Cardiac muscle cell (in vitro differentiated cells and primary cell): ENCODE measurements at regions not wholly inside any gene's neighbourhood (a gene's known extent, or its start where the extent isn't known, plus 50 kb on each side); places are given as distances from the start of the nearest gene placed in this dataset.

Experiments used
- DNase-seq, 2 donors: peaks; one replicate each; pipeline versions ENCODE4 v3.0.0 to v3.0.0-alpha.2; 2010 to 2017; ENCODE audit warnings: low read depth in 1 of 2, low spot score in 1 of 2
- H3K27ac ChIP-seq: fragments of 200-600 bp; sonication (generic); 2 replicates; pipeline ENCODE4 v1.5.1; 2016
- H3K27me3 ChIP-seq: fragments of 200-600 bp; sonication (generic); 2 replicates; pipeline ENCODE4 v1.6.0; 2016; ENCODE audit warnings: control low read depth
- H3K36me3 ChIP-seq: fragments of 200-600 bp; sonication (generic); 2 replicates; pipeline ENCODE4 v1.5.1; 2016; ENCODE audit warnings: control low read depth
- H3K4me1 ChIP-seq: fragments of 200-600 bp; sonication (generic); 2 replicates; pipeline ENCODE4 v1.8.1; 2017; ENCODE audit warnings: low read depth, mild to moderate bottlenecking, mixed run types
- H3K4me3 ChIP-seq: fragments of 200-600 bp; sonication (generic); 2 replicates; pipeline ENCODE4 v1.5.1; 2016; ENCODE audit warnings: mild to moderate bottlenecking
- H3K9me3 ChIP-seq: fragments of 200-600 bp; sonication (generic); 2 replicates; pipeline ENCODE4 v1.5.1; 2017; ENCODE audit warnings: low read depth, mild to moderate bottlenecking, control low read depth
- TF ChIP-seq, protein P1 (sequence below): IDR thresholded peaks from 2 replicates; pipeline ENCODE4 v1.5.1; 2012; ENCODE audit warnings: low read depth, mild to moderate bottlenecking, low read length

- Histone ChIP-seq H3K27ac (no peak overlapping the region), H3K4me1 (no peaks in the 10 kb centered on the region), H3K36me3 (no peaks in the 10 kb centered on the region), H3K27me3 (no peaks in the 10 kb centered on the region), H3K4me3 (no peak overlapping the region), H3K9me3 (no peaks in the 10 kb centered on the region)
- TF ChIP-seq, protein P1, sequence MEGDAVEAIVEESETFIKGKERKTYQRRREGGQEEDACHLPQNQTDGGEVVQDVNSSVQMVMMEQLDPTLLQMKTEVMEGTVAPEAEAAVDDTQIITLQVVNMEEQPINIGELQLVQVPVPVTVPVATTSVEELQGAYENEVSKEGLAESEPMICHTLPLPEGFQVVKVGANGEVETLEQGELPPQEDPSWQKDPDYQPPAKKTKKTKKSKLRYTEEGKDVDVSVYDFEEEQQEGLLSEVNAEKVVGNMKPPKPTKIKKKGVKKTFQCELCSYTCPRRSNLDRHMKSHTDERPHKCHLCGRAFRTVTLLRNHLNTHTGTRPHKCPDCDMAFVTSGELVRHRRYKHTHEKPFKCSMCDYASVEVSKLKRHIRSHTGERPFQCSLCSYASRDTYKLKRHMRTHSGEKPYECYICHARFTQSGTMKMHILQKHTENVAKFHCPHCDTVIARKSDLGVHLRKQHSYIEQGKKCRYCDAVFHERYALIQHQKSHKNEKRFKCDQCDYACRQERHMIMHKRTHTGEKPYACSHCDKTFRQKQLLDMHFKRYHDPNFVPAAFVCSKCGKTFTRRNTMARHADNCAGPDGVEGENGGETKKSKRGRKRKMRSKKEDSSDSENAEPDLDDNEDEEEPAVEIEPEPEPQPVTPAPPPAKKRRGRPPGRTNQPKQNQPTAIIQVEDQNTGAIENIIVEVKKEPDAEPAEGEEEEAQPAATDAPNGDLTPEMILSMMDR, result no peak
- no peak for DNase-seq
Observed at GRCh38 chr4:136768925-136769275, 763.4 kb downstream of the PCDH18 start.

DNA sequence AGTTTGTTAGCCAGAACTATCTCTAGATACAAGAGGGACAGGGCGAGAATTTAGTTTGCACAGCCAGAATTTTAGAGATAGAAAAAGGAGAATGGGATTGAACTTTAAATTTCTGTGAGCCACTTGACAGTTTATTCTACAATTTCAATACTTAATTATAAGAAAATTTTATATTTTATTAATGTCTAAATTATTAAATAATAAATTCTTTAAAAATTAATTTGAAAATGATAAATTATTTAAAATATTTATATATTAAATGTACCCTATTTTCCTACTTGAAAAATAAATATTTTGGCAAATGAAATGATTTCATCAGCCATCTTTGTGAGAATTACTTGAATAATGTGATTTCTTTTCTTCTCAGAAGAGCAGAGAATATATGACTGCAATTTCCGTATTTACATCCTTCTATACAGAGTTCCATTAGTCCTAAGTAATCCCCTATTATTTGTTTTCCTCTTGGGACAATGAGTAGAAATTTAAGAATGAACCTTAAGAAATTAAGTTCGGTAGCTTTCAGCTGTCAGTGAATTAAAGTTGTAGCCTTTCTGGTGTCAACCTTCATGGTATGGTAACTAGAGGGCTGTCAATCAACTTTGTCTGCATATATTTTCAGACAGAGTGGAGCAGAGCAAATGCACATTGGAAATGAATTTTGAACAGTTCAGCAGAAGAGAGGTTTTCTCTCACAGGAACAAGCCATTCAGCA lies 763.9 kb downstream of the PCDH18 start:
- Histone ChIP-seq H3K27ac (no peak overlapping the region), H3K4me1 (no peaks in the 10 kb centered on the region), H3K27me3 (no peaks in the 10 kb centered on the region), H3K4me3 (no peak overlapping the region), H3K9me3 (no peaks in the 10 kb centered on the region), H3K36me3 (no peaks in the 10 kb centered on the region)
- DNase-seq, result no peak
- TF ChIP-seq, protein P1, result no peak

- Histone ChIP-seq H3K36me3 (no peaks in the 10 kb centered on the region), H3K27ac (no peak overlapping the region), H3K4me3 (no peak overlapping the region), H3K4me1 (no peaks in the 10 kb centered on the region), H3K27me3 (no peaks in the 10 kb centered on the region), H3K9me3 (no peaks in the 10 kb centered on the region)
- no peak for DNase-seq
- TF ChIP-seq, protein P1, result no peak
Observed at GRCh38 chr4:136763919-136764318, 768.4 kb downstream of the PCDH18 start.

GRCh38 chr4:136755531-136755916 lies 776.8 kb downstream of the PCDH18 start:
- Histone ChIP-seq H3K27me3 (no peaks in the 10 kb centered on the region), H3K4me1 (no peaks in the 10 kb centered on the region), H3K9me3 (no peaks in the 10 kb centered on the region), H3K4me3 (no peak overlapping the region), H3K27ac (no peak overlapping the region), H3K36me3 (no peaks in the 10 kb centered on the region)
- no peak for DNase-seq
- TF ChIP-seq, protein P1, result no peak

DNA sequence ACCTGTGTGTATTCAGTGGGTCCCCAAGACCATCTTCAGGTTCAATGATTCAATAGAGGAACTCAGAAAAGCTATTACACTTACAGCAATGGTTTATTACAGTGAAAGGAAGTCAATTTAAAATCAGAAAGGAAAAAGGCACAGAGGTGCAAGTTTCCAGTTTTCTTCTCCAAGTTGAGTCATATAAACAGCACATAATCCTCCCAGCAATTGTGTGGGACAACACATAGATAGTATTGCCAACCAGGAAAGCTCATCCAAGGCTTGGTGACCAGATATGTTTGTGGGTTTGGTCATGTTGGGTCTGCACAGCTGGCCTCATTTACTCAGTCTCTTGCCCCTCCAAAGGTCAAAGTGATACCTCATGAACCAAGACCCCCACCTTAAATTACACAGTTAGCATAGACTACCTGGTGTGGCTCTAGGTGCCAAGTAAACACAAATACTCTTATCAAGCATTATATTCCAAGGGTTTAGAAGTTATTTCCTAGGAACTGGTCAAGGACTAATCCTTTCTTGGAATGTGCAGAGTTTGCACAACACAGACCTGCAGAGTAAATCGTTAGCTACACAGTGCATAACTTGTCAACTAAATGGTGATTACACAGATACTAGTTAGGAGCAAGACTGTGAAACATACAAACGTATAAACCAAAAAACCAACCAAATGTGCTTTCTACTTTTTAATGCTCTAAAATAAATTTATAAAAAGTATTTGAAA lies 777.3 kb downstream of the PCDH18 start:
- H3K27me3 ChIP-seq, result no peaks in the 10 kb centered on the region
- H3K4me3 ChIP-seq, result no peak overlapping the region
- TF ChIP-seq, protein P1, result no peak
- no peak for DNase-seq
- H3K36me3 ChIP-seq, result no peaks in the 10 kb centered on the region
- no peak overlapping the region for H3K27ac ChIP-seq
- H3K9me3 ChIP-seq, result no peaks in the 10 kb centered on the region
- H3K4me1 ChIP-seq, result no peaks in the 10 kb centered on the region
